ENCODE measurements at regions not wholly inside any gene's neighbourhood (a gene's known extent, or its start where the extent isn't known, plus 50 kb on each side); places are given as distances from the start of the nearest gene placed in this dataset.

- TF ChIP-seq CREB1 (CRISPR knock-in tag; IDR thresholded peaks at IDR 0.05; ENCODE audit: low read depth), result no peak
- TF ChIP-seq JUNB (IDR thresholded peaks at IDR 0.05; ENCODE audit: unreplicated experiment), result no peak
- no peak for TF ChIP-seq EZH2 (IDR thresholded peaks at IDR 0.05; ENCODE audit: low read depth, unreplicated experiment)
These were observed 601.0 kb downstream of the TUSC7 start (continued) for GRCh38 chr3:117310536-117310935.

GRCh38 chr3:117314441-117315150 lies 605.0 kb downstream of the TUSC7 start:
- ATAC-seq (no peak), DNase-seq (ENCODE audit: low spot score) (no peak)
- Mint-ChIP-seq H3K36me3 (ENCODE audit: low read depth) (no peaks in the 10 kb centered on the region), H3K4me1 (peaks cover 7% of the 10 kb centered on the region), H3K4me3 (no peak overlapping the region), H3K9me3 (peaks cover 2% of the 10 kb centered on the region; the same call in 1 of the 3 replicates), H3K27ac (no peak overlapping the region), H3K27me3 (ENCODE audit: insufficient read depth, low read depth, poor library complexity) (peaks cover 3% of the 10 kb centered on the region)
- H3K79me2 ChIP-seq (replicated peaks; ENCODE audit: insufficient read depth), result no peaks in the 10 kb centered on the region
- no peaks in the 10 kb centered on the region for H3K36me3 ChIP-seq (ENCODE audit: insufficient read depth)
- H3K4me2 ChIP-seq, result no peak overlapping the region
- no peaks in the 10 kb centered on the region for H4K20me1 ChIP-seq (replicated peaks; ENCODE audit: insufficient read depth)
- H2AFZ ChIP-seq, result no peak overlapping the region
- 0 out of 2 replicates have a peak, but pooled peaks cover 4% of the 10 kb centered on the region for H3K9me2 ChIP-seq (ENCODE audit: insufficient read depth)
- no peak overlapping the region for H3K27ac ChIP-seq (ENCODE audit: low read depth)
- no peak for TF ChIP-seq NANOG (IDR thresholded peaks at IDR 0.05; ENCODE audit: borderline replicate concordance)
- no peak for TF ChIP-seq REST (IDR thresholded peaks at IDR 0.05; ENCODE audit: unreplicated experiment)
- no peak for TF ChIP-seq STAT1 (IDR thresholded peaks at IDR 0.05; ENCODE audit: unreplicated experiment)
- no peak for TF ChIP-seq ZNF462 (CRISPR knock-in tag; IDR thresholded peaks at IDR 0.05)
- TF ChIP-seq JUNB (IDR thresholded peaks at IDR 0.05; ENCODE audit: unreplicated experiment), result no peak
- TF ChIP-seq ZNF114 (CRISPR knock-in tag; IDR thresholded peaks at IDR 0.05), result no peak
- TF ChIP-seq CTCF (conservative IDR thresholded peaks at IDR 0.05; ENCODE audit: low read depth in 2 of 2), result no peak
- TF ChIP-seq CREB1 (CRISPR knock-in tag; IDR thresholded peaks at IDR 0.05; ENCODE audit: low read depth), result no peak
- no peak for TF ChIP-seq ETS1 (IDR thresholded peaks at IDR 0.05)
- no peak overlapping the region for H3K4me3 ChIP-seq
- H3K4me1 ChIP-seq (ENCODE audit: insufficient read depth), result peaks cover 7% of the 10 kb centered on the region; the same call in 1 of the 2 replicates
- H3K27me3 ChIP-seq (ENCODE audit: insufficient read depth), result no peaks in the 10 kb centered on the region
- no peaks in the 10 kb centered on the region for H3F3A ChIP-seq (replicated peaks; ENCODE audit: low read depth)

Measured in GM23338 (cell line).